ENCODE measurements at regions not wholly inside any gene's neighbourhood (a gene's known extent, or its start where the extent isn't known, plus 50 kb on each side); places are given as distances from the start of the nearest gene placed in this dataset.
A peak's percentile ranks its signal among the peaks of the same experiment; 100 is the strongest.
"Not testable (repeated sequence)": the region's sequence is repeated elsewhere in the genome, so short reads cannot be mapped to it uniquely, and the experiment has no call there.

DNA sequence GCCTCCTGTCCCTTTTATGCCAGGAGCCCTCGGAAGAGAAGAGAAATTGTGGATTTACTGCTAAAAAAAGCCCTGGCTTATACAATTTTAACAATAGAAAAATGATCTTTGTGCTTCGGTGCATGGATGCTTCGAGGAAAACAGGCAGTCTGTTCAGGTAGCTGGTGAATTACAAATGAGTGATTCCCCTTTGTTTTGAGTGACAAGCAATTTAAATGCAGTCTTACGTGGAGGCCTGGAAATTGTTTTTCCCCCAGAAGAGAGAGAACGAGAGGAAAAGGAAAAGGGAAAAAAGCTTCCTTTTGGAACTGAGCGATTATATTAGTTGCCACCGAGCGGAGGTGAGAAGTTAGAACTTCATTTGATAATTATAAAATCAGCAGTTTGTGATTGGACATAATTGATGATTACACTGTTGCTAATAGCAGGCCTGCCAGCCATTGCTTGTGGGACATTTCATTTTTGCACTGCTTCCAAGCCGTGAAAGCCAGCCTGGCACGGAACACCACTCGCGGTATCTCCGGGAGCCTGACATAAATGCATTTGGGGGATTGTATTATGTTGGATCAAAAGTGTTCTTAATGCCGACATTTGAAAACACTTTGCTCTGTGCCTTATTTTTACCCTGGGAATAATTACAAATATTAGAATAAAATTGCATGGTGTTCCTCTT lies 117.7 kb downstream of the PHETA1 start:
- intact Hi-C loops (cut with DNase I) = no loop called here
- peak in 2 of 10 donors; percentile 43 to 79 for DNase-seq

- intact Hi-C loops (cut with DNase I) = no loop called here
- DNase-seq = peak in 2 of 10 donors; percentile 67 to 68
Observed at GRCh38 chr12:111250251-111250881, 118.5 kb downstream of the PHETA1 start.

DNA sequence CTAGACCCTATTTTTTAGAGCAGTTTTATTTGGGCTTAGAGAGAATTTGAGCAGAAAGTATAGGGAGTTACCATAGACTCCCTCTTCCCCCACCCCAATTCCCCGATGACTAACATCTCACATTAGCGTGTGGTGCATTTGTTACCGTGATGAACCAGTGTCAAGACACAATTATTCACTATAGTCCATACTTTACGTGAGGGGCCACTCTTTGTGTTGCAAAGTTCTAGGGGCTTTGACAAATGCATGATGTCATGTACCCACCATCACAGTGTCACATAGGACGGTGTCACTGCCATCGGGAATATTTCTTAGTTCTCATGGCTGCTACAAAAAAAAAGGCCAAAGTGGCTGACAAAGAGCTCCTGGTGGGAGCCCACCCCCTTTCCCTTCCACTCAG lies 119.1 kb downstream of the PHETA1 start:
- DNase-seq = peak in 1 of 10 donors; percentile 1
- intact Hi-C loops (cut with DNase I) = no loop called here

- peak in 4 of 10 donors; percentile 16 to 86 (median 74) for DNase-seq
- intact Hi-C loops (cut with DNase I) = no loop called here
Observed at GRCh38 chr12:111249018-111249370, 119.9 kb downstream of the PHETA1 start.

GRCh38 chr12:111248236-111249017 lies 120.5 kb downstream of the PHETA1 start:
- DNase-seq = peak in 5 of 10 donors; percentile 12 to 76 (median 35)
- intact Hi-C loops (cut with DNase I) = no loop called here

- peak in 2 of 10 donors; percentile 67 to 71 for DNase-seq
- intact Hi-C loops (cut with DNase I) = no loop called here
Observed at GRCh38 chr12:111247083-111247783, 121.7 kb downstream of the PHETA1 start.

DNA sequence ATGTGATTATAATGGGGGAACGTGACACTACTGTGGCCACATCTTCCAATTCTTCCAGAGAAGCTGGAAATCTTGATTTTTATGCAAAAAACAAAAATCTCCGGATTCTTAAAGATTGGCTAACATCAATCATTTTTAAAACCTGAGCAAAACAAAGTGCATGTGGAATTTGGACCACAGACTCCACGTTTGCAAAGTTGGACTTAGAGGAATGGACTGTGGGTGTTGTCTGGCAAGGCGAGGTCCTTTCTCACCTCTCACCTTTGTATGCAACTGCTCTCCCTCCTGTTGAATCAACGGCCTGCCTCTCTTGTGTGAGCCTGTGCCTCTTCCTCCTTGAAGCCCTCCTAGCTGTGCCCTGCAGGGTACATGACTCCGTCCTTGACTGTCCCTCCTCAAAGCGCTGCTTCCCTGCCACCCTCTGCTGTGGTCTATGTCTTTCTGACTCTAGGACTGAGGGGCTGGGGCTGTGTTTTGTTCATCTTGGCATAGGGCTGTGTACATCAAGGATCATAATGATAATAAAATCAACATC lies 122.4 kb downstream of the PHETA1 start:
- DNase-seq = peak in 2 of 10 donors; percentile 36 to 55
- intact Hi-C loops (cut with DNase I) = no loop called here

- DNase-seq = peak in 2 of 10 donors; percentile 56 to 70
- intact Hi-C loops (cut with DNase I) = no loop called here
Observed at GRCh38 chr12:111245701-111246476, 123.0 kb downstream of the PHETA1 start.

GRCh38 chr12:111244673-111245072 lies 124.2 kb downstream of the PHETA1 start:
- intact Hi-C loops (cut with DNase I) = no loop called here
- peak in 1 of 10 donors; percentile 8 for DNase-seq

DNA sequence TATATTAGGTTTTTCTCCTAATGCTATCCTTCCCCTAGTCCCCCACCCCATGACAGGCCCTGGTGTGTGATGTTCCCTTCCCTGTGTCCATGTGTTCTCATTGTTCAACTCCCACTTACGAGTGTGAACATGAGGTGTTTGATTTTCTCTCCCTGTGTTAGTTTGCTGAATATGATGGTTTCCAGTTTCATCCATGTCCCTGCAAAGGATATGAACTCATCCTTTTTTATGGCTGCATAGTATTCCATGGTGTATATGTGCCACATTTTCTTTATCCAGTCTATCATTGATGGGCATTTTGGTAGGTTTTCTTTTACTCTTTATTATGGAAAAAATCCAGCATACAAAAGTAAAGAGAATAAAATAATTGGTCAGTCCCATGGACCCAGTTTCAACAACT lies 126.1 kb downstream of the PHETA1 start:
- DNase-seq; intact Hi-C loops (cut with DNase I): not testable (repeated sequence)

GRCh38 chr12:111242184-111242583 lies 126.7 kb downstream of the PHETA1 start:
- DNase-seq = no peak
- intact Hi-C loops (cut with DNase I) = no loop called here

DNA sequence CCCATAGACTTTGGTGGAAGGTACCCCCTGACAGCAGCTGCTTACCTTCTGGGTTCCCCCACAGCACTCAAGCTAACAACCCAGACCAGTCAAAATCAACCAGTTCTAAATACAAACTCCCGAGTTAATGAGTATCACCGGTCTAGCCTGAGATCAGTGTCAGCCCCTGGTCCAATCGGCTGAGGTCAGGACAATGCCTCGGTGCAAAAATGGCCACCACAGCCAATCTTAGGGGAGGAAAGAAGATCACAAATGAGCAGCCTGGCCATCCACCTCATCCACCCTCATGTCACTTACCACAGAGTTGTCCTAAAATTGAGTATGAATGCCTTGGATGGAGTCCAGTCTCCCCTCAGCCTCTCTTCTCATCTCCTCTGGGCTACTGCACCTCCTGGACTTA lies 128.5 kb downstream of the PHETA1 start:
- intact Hi-C loops (cut with DNase I) = no loop called here
- DNase-seq = peak in 2 of 10 donors; percentile 22

DNA sequence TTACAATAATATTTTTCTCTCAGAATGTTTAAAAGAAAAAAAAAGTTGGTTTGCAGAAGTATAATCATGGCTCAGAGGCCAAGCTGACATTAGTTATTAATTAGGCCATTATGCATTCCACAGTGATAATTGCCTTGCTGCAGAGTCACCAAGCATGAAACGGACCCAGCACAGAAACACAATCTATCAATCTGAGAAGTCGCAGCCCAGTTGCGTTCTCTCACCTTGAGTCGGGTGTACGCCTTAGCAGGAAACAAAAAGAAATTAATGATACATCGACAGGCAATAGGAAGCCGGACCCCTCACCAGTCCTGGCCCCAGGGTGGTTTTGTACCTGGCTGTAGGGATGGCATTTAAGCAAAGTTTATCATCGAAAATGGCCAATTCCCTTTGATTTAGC lies 129.7 kb downstream of the PHETA1 start:
- DNase-seq = peak in 2 of 10 donors; percentile 6 to 10
- intact Hi-C loops (cut with DNase I) = no loop called here

DNA sequence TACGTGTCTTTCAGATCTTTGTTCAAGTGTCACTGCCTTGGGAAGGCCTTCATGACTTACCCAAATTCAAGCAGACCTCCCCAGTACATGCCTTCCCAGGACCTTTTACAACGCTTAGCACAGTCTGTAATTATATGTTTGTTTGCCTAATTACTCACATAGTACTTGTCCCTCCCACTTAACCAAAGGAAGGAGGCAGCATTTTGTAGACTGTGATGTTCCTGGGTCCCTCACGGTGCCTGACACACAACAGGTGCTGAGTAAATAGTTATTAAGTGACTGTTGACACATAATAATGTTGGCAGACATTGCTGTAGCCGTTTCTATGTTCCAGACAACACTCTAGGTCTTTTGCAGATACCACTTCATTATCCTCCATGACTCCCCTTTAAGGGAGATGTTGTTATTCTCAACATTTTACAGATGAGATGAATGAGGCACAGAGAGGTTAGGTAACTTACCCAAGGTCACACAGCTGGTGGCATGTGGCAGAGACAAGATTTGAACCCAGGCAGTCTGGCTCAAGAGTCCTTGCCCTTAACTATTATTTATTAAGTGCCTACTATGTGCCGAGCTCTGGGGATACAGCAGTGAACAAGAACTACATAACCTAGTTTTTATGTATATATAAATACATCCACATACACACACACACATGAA lies 130.7 kb downstream of the PHETA1 start:
- intact Hi-C loops (cut with DNase I) = no loop called here
- no peak for DNase-seq

- peak in 1 of 10 donors; percentile 40 for DNase-seq
- intact Hi-C loops (cut with DNase I) = not testable (repeated sequence)
Observed at GRCh38 chr12:111234491-111234890, 134.4 kb downstream of the PHETA1 start.

GRCh38 chr12:111233786-111234185 lies 135.1 kb downstream of the PHETA1 start:
- no peak for DNase-seq
- intact Hi-C loops (cut with DNase I) = no loop called here

DNA sequence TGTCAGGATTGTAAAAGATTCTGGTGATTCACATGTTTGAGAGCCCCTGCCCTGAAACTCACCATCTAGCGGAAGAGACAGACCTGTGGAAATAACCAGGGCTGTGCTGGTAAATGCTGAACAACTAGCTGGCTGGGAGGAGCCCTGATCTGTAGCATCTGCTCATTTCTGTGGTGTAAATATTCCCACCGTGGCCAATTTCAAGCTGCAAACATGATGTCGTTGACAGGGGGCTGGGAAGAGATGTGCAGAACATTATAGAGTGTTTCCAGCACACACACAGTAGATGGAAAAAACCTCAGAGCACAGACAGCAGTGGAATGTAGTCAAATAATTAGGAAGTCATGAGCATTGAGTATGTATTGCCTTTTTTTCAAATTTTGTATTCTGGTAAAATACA lies 138.2 kb downstream of the PHETA1 start:
- DNase-seq = no peak
- intact Hi-C loops (cut with DNase I) = no loop called here

GRCh38 chr12:111228916-111229666 lies 139.8 kb downstream of the PHETA1 start:
- intact Hi-C loops (cut with DNase I) = no loop called here
- peak in 2 of 10 donors; percentile 21 to 27 for DNase-seq

Data from posterior cingulate gyrus (tissue), 11 donors.